ENCODE measurements at regions not wholly inside any gene's neighbourhood (a gene's known extent, or its start where the extent isn't known, plus 50 kb on each side); places are given as distances from the start of the nearest gene placed in this dataset.
"Not testable (repeated sequence)": the region's sequence is repeated elsewhere in the genome, so short reads cannot be mapped to it uniquely, and the experiment has no call there.

- Histone ChIP-seq H3K4me3 (ENCODE audit: low read length) (no peak overlapping the region), H3K4me1 (ENCODE audit: insufficient read depth, low read length) (no peaks in the 10 kb centered on the region), H3K36me3 (ENCODE audit: insufficient read depth, low read length) (no peaks in the 10 kb centered on the region), H3K9ac (ENCODE audit: low read depth, low read length) (no peak overlapping the region), H3K27me3 (ENCODE audit: insufficient read depth, low read length) (no peaks in the 10 kb centered on the region), H3K27ac (ENCODE audit: low read depth, low read length) (no peak overlapping the region), H3K9me3 (ENCODE audit: insufficient read depth, low read depth, low read length) (peaks cover 23% of the 10 kb centered on the region)
- WGBS, result no CpG with 5 or more reads among the region's 4 CpGs
These were observed 122.2 kb upstream of the GMNC start for GRCh38 chr3:190984502-190985244.

- H3K36me3 ChIP-seq (ENCODE audit: insufficient read depth, low read length), result no peaks in the 10 kb centered on the region
- no peak overlapping the region for H3K4me3 ChIP-seq (ENCODE audit: low read length)
- H3K27me3 ChIP-seq (ENCODE audit: insufficient read depth, low read length), result no peaks in the 10 kb centered on the region
- H3K27ac ChIP-seq (ENCODE audit: low read depth, low read length), result no peak overlapping the region
- no peaks in the 10 kb centered on the region for H3K4me1 ChIP-seq (ENCODE audit: insufficient read depth, low read length)
- peaks cover 17% of the 10 kb centered on the region for H3K9me3 ChIP-seq (ENCODE audit: insufficient read depth, low read depth, low read length)
- no peak overlapping the region for H3K9ac ChIP-seq (ENCODE audit: low read depth, low read length)
- WGBS, result 94% methylated on average over 1 of the region's 1 CpG
These were observed 121.4 kb upstream of the GMNC start for GRCh38 chr3:190983875-190984274.

GRCh38 chr3:190973771-190974170 lies 111.3 kb upstream of the GMNC start:
- no peaks in the 10 kb centered on the region for H3K9me3 ChIP-seq (ENCODE audit: insufficient read depth, low read depth, low read length)
- no peak overlapping the region for H3K27ac ChIP-seq (ENCODE audit: low read depth, low read length)
- 0 out of 2 replicates have a peak, but pooled peaks cover 5% of the 10 kb centered on the region for H3K4me1 ChIP-seq (ENCODE audit: insufficient read depth, low read length)
- H3K4me3 ChIP-seq (ENCODE audit: low read length), result no peak overlapping the region
- H3K9ac ChIP-seq (ENCODE audit: low read depth, low read length), result no peak overlapping the region
- WGBS, result 92% methylated on average over 2 of the region's 3 CpGs
- no peaks in the 10 kb centered on the region for H3K27me3 ChIP-seq (ENCODE audit: insufficient read depth, low read length)
- no peaks in the 10 kb centered on the region for H3K36me3 ChIP-seq (ENCODE audit: insufficient read depth, low read length)

GRCh38 chr3:190972840-190973270 lies 110.4 kb upstream of the GMNC start:
- 67% methylated on average over 1 of the region's 1 CpG for WGBS
- Histone ChIP-seq H3K27ac (ENCODE audit: low read depth, low read length) (no peak overlapping the region), H3K27me3 (ENCODE audit: insufficient read depth, low read length) (no peaks in the 10 kb centered on the region), H3K36me3 (ENCODE audit: insufficient read depth, low read length) (no peaks in the 10 kb centered on the region), H3K4me3 (ENCODE audit: low read length) (no peak overlapping the region), H3K9me3 (ENCODE audit: insufficient read depth, low read depth, low read length) (no peaks in the 10 kb centered on the region), H3K9ac (ENCODE audit: low read depth, low read length) (no peak overlapping the region), H3K4me1 (ENCODE audit: insufficient read depth, low read length) (peaks cover 12% of the 10 kb centered on the region)

- no peak overlapping the region for H3K4me3 ChIP-seq (ENCODE audit: low read length)
- H3K27ac ChIP-seq (ENCODE audit: low read depth, low read length), result no peak overlapping the region
- H3K27me3 ChIP-seq (ENCODE audit: insufficient read depth, low read length), result no peaks in the 10 kb centered on the region
- no peaks in the 10 kb centered on the region for H3K9me3 ChIP-seq (ENCODE audit: insufficient read depth, low read depth, low read length)
- H3K36me3 ChIP-seq (ENCODE audit: insufficient read depth, low read length), result no peaks in the 10 kb centered on the region
- WGBS, result 74% methylated on average over 5 of the region's 5 CpGs
- H3K4me1 ChIP-seq (ENCODE audit: insufficient read depth, low read length), result peaks cover 12% of the 10 kb centered on the region
- H3K9ac ChIP-seq (ENCODE audit: low read depth, low read length), result no peak overlapping the region
These were observed 109.7 kb upstream of the GMNC start for GRCh38 chr3:190972196-190972595.

GRCh38 chr3:190970560-190970959 lies 108.1 kb upstream of the GMNC start:
- Histone ChIP-seq H3K9me3 (ENCODE audit: insufficient read depth, low read depth, low read length) (no peaks in the 10 kb centered on the region), H3K27ac (ENCODE audit: low read depth, low read length) (no peak overlapping the region), H3K9ac (ENCODE audit: low read depth, low read length) (no peak overlapping the region), H3K4me3 (ENCODE audit: low read length) (no peak overlapping the region), H3K36me3 (ENCODE audit: insufficient read depth, low read length) (no peaks in the 10 kb centered on the region), H3K4me1 (ENCODE audit: insufficient read depth, low read length) (peaks cover 12% of the 10 kb centered on the region), H3K27me3 (ENCODE audit: insufficient read depth, low read length) (no peaks in the 10 kb centered on the region)

GRCh38 chr3:190968616-190969015 lies 106.1 kb upstream of the GMNC start:
- WGBS, result 76% methylated on average over 2 of the region's 2 CpGs
- Histone ChIP-seq H3K27ac (ENCODE audit: low read depth, low read length) (no peak overlapping the region), H3K27me3 (ENCODE audit: insufficient read depth, low read length) (no peaks in the 10 kb centered on the region), H3K4me3 (ENCODE audit: low read length) (no peak overlapping the region), H3K9ac (ENCODE audit: low read depth, low read length) (no peak overlapping the region), H3K9me3 (ENCODE audit: insufficient read depth, low read depth, low read length) (no peaks in the 10 kb centered on the region), H3K4me1 (ENCODE audit: insufficient read depth, low read length) (peaks cover 19% of the 10 kb centered on the region), H3K36me3 (ENCODE audit: insufficient read depth, low read length) (no peaks in the 10 kb centered on the region)

GRCh38 chr3:190964931-190965330 lies 102.4 kb upstream of the GMNC start:
- H3K36me3 ChIP-seq (ENCODE audit: insufficient read depth, low read length); H3K27ac ChIP-seq (ENCODE audit: low read depth, low read length); H3K27me3 ChIP-seq (ENCODE audit: insufficient read depth, low read length); H3K9me3 ChIP-seq (ENCODE audit: insufficient read depth, low read depth, low read length): not testable (repeated sequence)
- WGBS, result under 1% methylated on average over 19 of the region's 20 CpGs
- Histone ChIP-seq H3K4me3 (ENCODE audit: low read length) (peak overlapping the region; percentile 57), H3K9ac (ENCODE audit: low read depth, low read length) (peak overlapping the region; percentile 55; the same call in 1 of the 2 replicates), H3K4me1 (ENCODE audit: insufficient read depth, low read length) (peaks cover 19% of the 10 kb centered on the region)

- H3K4me3 ChIP-seq (ENCODE audit: low read length), result no peak overlapping the region
- H3K27ac ChIP-seq (ENCODE audit: low read depth, low read length), result no peak overlapping the region
- H3K36me3 ChIP-seq (ENCODE audit: insufficient read depth, low read length), result no peaks in the 10 kb centered on the region
- no peaks in the 10 kb centered on the region for H3K9me3 ChIP-seq (ENCODE audit: insufficient read depth, low read depth, low read length)
- H3K27me3 ChIP-seq (ENCODE audit: insufficient read depth, low read length), result no peaks in the 10 kb centered on the region
- no peak overlapping the region for H3K9ac ChIP-seq (ENCODE audit: low read depth, low read length)
- WGBS, result 52% methylated on average over 1 of the region's 1 CpG
- H3K4me1 ChIP-seq (ENCODE audit: insufficient read depth, low read length), result peaks cover 4% of the 10 kb centered on the region; the same call in 1 of the 2 replicates
These were observed 96.6 kb upstream of the GMNC start for GRCh38 chr3:190959077-190959476.

GRCh38 chr3:190941694-190942260 lies 79.3 kb upstream of the GMNC start:
- H3K9me3 ChIP-seq (ENCODE audit: insufficient read depth, low read depth, low read length), result no peaks in the 10 kb centered on the region
- no peak overlapping the region for H3K9ac ChIP-seq (ENCODE audit: low read depth, low read length)
- no peak overlapping the region for H3K27ac ChIP-seq (ENCODE audit: low read depth, low read length)
- WGBS, result 69% methylated on average over 5 of the region's 5 CpGs
- H3K36me3 ChIP-seq (ENCODE audit: insufficient read depth, low read length), result no peaks in the 10 kb centered on the region
- H3K4me1 ChIP-seq (ENCODE audit: insufficient read depth, low read length), result peaks cover 15% of the 10 kb centered on the region
- no peak overlapping the region for H3K4me3 ChIP-seq (ENCODE audit: low read length)
- no peaks in the 10 kb centered on the region for H3K27me3 ChIP-seq (ENCODE audit: insufficient read depth, low read length)

GRCh38 chr3:190934616-190935015 lies 72.1 kb upstream of the GMNC start:
- not testable (repeated sequence) for H3K4me1 ChIP-seq (ENCODE audit: insufficient read depth, low read length); H3K4me3 ChIP-seq (ENCODE audit: low read length); H3K27ac ChIP-seq (ENCODE audit: low read depth, low read length); H3K9ac ChIP-seq (ENCODE audit: low read depth, low read length); H3K36me3 ChIP-seq (ENCODE audit: insufficient read depth, low read length); H3K9me3 ChIP-seq (ENCODE audit: insufficient read depth, low read depth, low read length); H3K27me3 ChIP-seq (ENCODE audit: insufficient read depth, low read length)
- 65% methylated on average over 9 of the region's 9 CpGs for WGBS
